NB4 (cell line): ENCODE measurements at regions not wholly inside any gene's neighbourhood (a gene's known extent, or its start where the extent isn't known, plus 50 kb on each side); places are given as distances from the start of the nearest gene placed in this dataset.
"Not testable (repeated sequence)": the region's sequence is repeated elsewhere in the genome, so short reads cannot be mapped to it uniquely, and the experiment has no call there.

Experiments used
- DNase-seq: peaks from one replicate; pipeline ENCODE4 v3.0.0; 2010; ENCODE audit warnings: low read depth
- H3K4me3 ChIP-seq: one replicate; pipeline ENCODE4 v1.5.1; 2011; ENCODE audit warnings: mild to moderate bottlenecking, low read depth, low read length, moderate library complexity
- CTCF ChIP-seq: IDR thresholded peaks from one replicate; pipeline ENCODE4 v1.5.1; 2012; ENCODE audit warnings: low read depth, low read length
- MYC ChIP-seq: IDR thresholded peaks from 2 replicates; pipeline ENCODE4 v1.6.1; 2011; ENCODE audit warnings: low read depth, low read length
- POLR2A ChIP-seq: IDR thresholded peaks from 2 replicates; pipeline ENCODE4 v1.6.1; 2011; ENCODE audit warnings: mild to moderate bottlenecking; ENCODE audit not compliant: insufficient read length; ENCODE audit errors: extremely low read depth
- TF ChIP-seq, protein P1 (sequence below): IDR thresholded peaks from 2 replicates; pipeline ENCODE4 v1.6.1; 2011; ENCODE audit warnings: low read depth, low read length

GRCh38 chr3:5707794-5708193, 520.3 kb downstream of the EDEM1 start:
- TF ChIP-seq, protein P1, sequence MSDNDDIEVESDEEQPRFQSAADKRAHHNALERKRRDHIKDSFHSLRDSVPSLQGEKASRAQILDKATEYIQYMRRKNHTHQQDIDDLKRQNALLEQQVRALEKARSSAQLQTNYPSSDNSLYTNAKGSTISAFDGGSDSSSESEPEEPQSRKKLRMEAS = no peak
- TF ChIP-seq CTCF (no peak), MYC (no peak), POLR2A (no peak)
- no peak for DNase-seq
- H3K4me3 ChIP-seq = no peak overlapping the region

- TF ChIP-seq POLR2A (no peak), MYC (no peak), CTCF (no peak)
- TF ChIP-seq, protein P1 = no peak
- H3K4me3 ChIP-seq = no peak overlapping the region
- no peak for DNase-seq
Observed at GRCh38 chr3:5709714-5710113, 522.2 kb downstream of the EDEM1 start.

- H3K4me3 ChIP-seq = no peak overlapping the region
- TF ChIP-seq POLR2A = no peak
- no peak for TF ChIP-seq CTCF
- no peak for DNase-seq
Observed at GRCh38 chr3:5710718-5711117, 523.2 kb downstream of the EDEM1 start.

DNA sequence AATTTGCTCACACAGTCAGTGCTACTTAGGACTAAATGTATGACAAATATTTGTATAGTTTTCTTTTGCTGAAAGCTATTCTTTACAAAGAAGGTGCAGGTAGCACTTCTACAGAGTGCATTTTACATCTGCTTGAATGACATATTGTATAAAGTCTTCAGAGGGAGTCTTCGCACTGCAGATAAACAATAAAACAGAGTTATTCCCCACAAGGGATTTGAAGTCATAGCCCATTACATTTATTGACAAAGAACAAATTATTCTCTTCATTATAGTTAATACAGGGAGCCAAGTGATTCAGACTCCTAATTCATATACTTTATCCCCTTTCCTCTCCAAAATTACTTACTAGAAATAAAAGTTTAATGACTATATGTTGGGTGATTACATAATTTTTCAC, 529.7 kb downstream of the EDEM1 start:
- no peak for DNase-seq
- no peak overlapping the region for H3K4me3 ChIP-seq
- TF ChIP-seq MYC (no peak), CTCF (no peak), POLR2A (no peak)
- TF ChIP-seq, protein P1 = no peak

- not testable (repeated sequence) for DNase-seq, H3K4me3 ChIP-seq
Observed at GRCh38 chr3:5719668-5720067, 532.2 kb downstream of the EDEM1 start.

DNA sequence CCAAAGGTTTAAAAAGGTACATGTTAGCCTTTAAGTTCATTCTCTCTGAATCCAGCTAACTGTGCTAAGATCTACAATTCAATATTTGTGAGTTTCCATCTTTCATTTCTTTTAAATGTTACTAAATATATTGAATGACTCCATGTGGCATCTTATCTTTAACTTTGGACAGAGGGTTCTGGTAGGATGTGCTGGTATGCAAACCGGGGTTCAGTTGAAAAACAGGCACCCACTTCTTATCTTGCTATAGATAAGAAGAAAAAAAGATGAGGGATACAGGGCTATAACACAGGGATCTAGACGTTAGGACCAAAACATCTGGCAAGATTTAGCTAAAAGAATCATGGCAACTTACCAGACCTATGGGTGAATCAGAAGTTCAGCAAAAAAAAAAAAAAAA, 538.3 kb downstream of the EDEM1 start:
- H3K4me3 ChIP-seq = no peak overlapping the region
- no peak for DNase-seq
- TF ChIP-seq POLR2A = no peak
- TF ChIP-seq, protein P1 = no peak
- no peak for TF ChIP-seq MYC
- no peak for TF ChIP-seq CTCF

DNA sequence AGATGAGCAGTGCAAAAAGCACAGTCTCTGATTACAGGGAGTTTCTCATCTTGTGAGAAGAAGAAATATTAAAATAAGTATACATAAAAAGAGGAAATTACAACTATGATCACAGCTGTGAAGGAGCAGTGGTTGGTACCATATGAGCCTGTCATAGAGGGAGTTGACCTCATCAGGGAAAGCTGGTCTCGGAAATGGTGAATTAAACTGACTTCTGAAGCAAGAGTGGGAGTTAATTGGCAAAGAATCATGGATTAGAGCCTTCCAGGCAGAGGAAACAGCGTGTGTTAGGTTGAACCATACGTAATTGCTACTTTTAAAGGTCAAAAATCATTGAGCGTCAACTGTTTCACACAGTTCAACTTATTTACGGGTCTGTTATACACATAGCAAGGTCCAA, 539.1 kb downstream of the EDEM1 start:
- no peak for DNase-seq

More for the DNA sequence above, 539.1 kb downstream of the EDEM1 start:
- TF ChIP-seq POLR2A = no peak
- TF ChIP-seq, protein P1 = no peak
- TF ChIP-seq MYC = no peak
- TF ChIP-seq CTCF = no peak
- no peak overlapping the region for H3K4me3 ChIP-seq
